GM23338 (cell line): ENCODE measurements at regions not wholly inside any gene's neighbourhood (a gene's known extent, or its start where the extent isn't known, plus 50 kb on each side); places are given as distances from the start of the nearest gene placed in this dataset.

Experiments used
- ATAC-seq: fragments of 200-7000 bp; cut with Tn5 transposase; 3 replicates; pipeline ENCODE4 v1.9.1; 2020
- DNase-seq: peaks from one replicate; pipeline ENCODE4 v3.0.0-alpha.2; 2015; ENCODE audit warnings: low spot score
- H2AFZ ChIP-seq: fragments of 200-600 bp; sonication (generic); 2 replicates; pipeline ENCODE4 v1.8.0; 2016; ENCODE audit warnings: antibody characterized with exemption, mild to moderate bottlenecking, moderate library complexity
- H3F3A ChIP-seq: fragments of 200-600 bp; sonication (generic); replicated peaks from 2 replicates; pipeline ENCODE4 v1.8.0; 2017; ENCODE audit warnings: antibody characterized with exemption, mixed run types, low read depth
- H3K27ac ChIP-seq: fragments of 200-600 bp; sonication (generic); 2 replicates; pipeline ENCODE4 v1.6.1; 2016; ENCODE audit warnings: low read depth
- H3K27me3 ChIP-seq: fragments of 200-600 bp; sonication (generic); 2 replicates; pipeline ENCODE4 v1.8.0; 2016; ENCODE audit warnings: mild to moderate bottlenecking, mixed run types, moderate library complexity; ENCODE audit not compliant: insufficient read depth
- H3K36me3 ChIP-seq: fragments of 200-600 bp; sonication (generic); 2 replicates; pipeline ENCODE4 v1.8.0; 2016; ENCODE audit warnings: mild to moderate bottlenecking; ENCODE audit not compliant: insufficient read depth
- H3K4me1 ChIP-seq: fragments of 200-600 bp; sonication (generic); 2 replicates; pipeline ENCODE4 v1.8.0; 2016; ENCODE audit warnings: mild to moderate bottlenecking, moderate library complexity; ENCODE audit not compliant: insufficient read depth
- H3K4me2 ChIP-seq: fragments of 200-600 bp; sonication (generic); 2 replicates; pipeline ENCODE4 v1.7.1; 2017; ENCODE audit warnings: mixed run types
- H3K4me3 ChIP-seq: fragments of 200-600 bp; sonication (generic); 2 replicates; pipeline ENCODE4 v1.6.1; 2016; ENCODE audit warnings: mixed run types
- H3K79me2 ChIP-seq: fragments of 200-600 bp; sonication (generic); replicated peaks from 2 replicates; pipeline ENCODE4 v1.8.0; 2017; ENCODE audit warnings: mild to moderate bottlenecking; ENCODE audit not compliant: insufficient read depth
- H3K9me2 ChIP-seq: fragments of 200-600 bp; sonication (generic); 2 replicates; pipeline ENCODE4 v1.8.0; 2017; ENCODE audit not compliant: insufficient read depth
- H4K20me1 ChIP-seq: fragments of 200-600 bp; sonication (generic); replicated peaks from 2 replicates; pipeline ENCODE4 v1.8.0; 2017; ENCODE audit warnings: mild to moderate bottlenecking; ENCODE audit not compliant: insufficient read depth
- H3K27ac Mint-ChIP-seq: 2 replicates; pipeline ENCODE4 v1.8.0; 2020; ENCODE audit warnings: inconsistent platforms, mild to moderate bottlenecking, moderate library complexity, mixed read lengths
- H3K27me3 Mint-ChIP-seq: 3 replicates; pipeline ENCODE4 v1.8.0; 2022; ENCODE audit warnings: low read depth, mild to moderate bottlenecking, moderate library complexity, mixed read lengths, inconsistent platforms; ENCODE audit not compliant: insufficient read depth, poor library complexity
- H3K36me3 Mint-ChIP-seq: 3 replicates; pipeline ENCODE4 v1.8.0; 2021; ENCODE audit warnings: low read depth, mild to moderate bottlenecking, inconsistent platforms, moderate library complexity, mixed read lengths
- H3K4me1 Mint-ChIP-seq: 3 replicates; pipeline ENCODE4 v1.8.0; 2020; ENCODE audit warnings: mild to moderate bottlenecking, inconsistent platforms, mixed read lengths
- H3K4me3 Mint-ChIP-seq: 3 replicates; pipeline ENCODE4 v1.8.0; 2021; ENCODE audit warnings: moderate library complexity, mild to moderate bottlenecking, inconsistent platforms, mixed read lengths
- H3K9me3 Mint-ChIP-seq: 3 replicates; pipeline ENCODE4 v1.8.0; 2020; ENCODE audit warnings: moderate library complexity, mild to moderate bottlenecking, inconsistent platforms, mixed read lengths
- CREB1 ChIP-seq: fragments of 250-450 bp; sonication (Bioruptor Pico); IDR thresholded peaks from 2 replicates; pipeline ENCODE4 v1.5.0; 2020; ENCODE audit warnings: low read depth, mild to moderate bottlenecking, moderate library complexity
- CTCF ChIP-seq, 2 experiments: fragments of 200-600 bp in 1 of 2; sonication (generic) in 1 of 2; conservative IDR thresholded peaks; 2 replicates each; pipeline versions ENCODE4 v1.5.1 to v1.6.1; 2016 to 2017; ENCODE audit warnings: antibody characterized with exemption in 2 of 2, low read depth in 2 of 2, mild to moderate bottlenecking in 2 of 2, moderate library complexity in 1 of 2
- EZH2 ChIP-seq: fragments of 200-600 bp; sonication (generic); IDR thresholded peaks from one replicate; pipeline ENCODE4 v1.8.0; 2017; ENCODE audit warnings: antibody characterized with exemption, mild to moderate bottlenecking, low read depth; ENCODE audit not compliant: unreplicated experiment
- EZH2phosphoT487 ChIP-seq: fragments of 200-600 bp; sonication (generic); IDR thresholded peaks from one replicate; pipeline ENCODE4 v1.8.1; 2018; ENCODE audit warnings: antibody characterized with exemption; ENCODE audit not compliant: unreplicated experiment
- JUNB ChIP-seq: IDR thresholded peaks from one replicate; pipeline ENCODE4 v1.6.1; 2016; ENCODE audit warnings: antibody characterized with exemption; ENCODE audit not compliant: unreplicated experiment
- NANOG ChIP-seq: IDR thresholded peaks from 2 replicates; pipeline ENCODE4 v1.6.1; 2016; ENCODE audit warnings: antibody characterized with exemption, borderline replicate concordance
- POLR2AphosphoS5 ChIP-seq: IDR thresholded peaks from 2 replicates; pipeline ENCODE4 v1.6.1; 2016; ENCODE audit warnings: antibody characterized with exemption, low read depth
- REST ChIP-seq: IDR thresholded peaks from one replicate; pipeline ENCODE4 v1.6.1; 2018; ENCODE audit warnings: antibody characterized with exemption; ENCODE audit not compliant: unreplicated experiment
- STAT1 ChIP-seq: IDR thresholded peaks from one replicate; pipeline ENCODE4 v1.6.1; 2016; ENCODE audit warnings: antibody characterized with exemption; ENCODE audit not compliant: unreplicated experiment
- ZNF331 ChIP-seq: fragments of 250-450 bp; sonication (Bioruptor Pico); IDR thresholded peaks from 2 replicates; pipeline ENCODE4 v1.5.0; 2020; ENCODE audit warnings: low read depth, mild to moderate bottlenecking, moderate library complexity
- ZNF462 ChIP-seq: fragments of 250-450 bp; sonication (Bioruptor Pico); IDR thresholded peaks from 2 replicates; pipeline ENCODE4 v1.5.0; 2020; ENCODE audit warnings: mild to moderate bottlenecking, moderate library complexity
- TF ChIP-seq, protein P1 (sequence below): IDR thresholded peaks from 2 replicates; pipeline ENCODE4 v1.6.1; 2016; ENCODE audit warnings: antibody characterized with exemption

DNA sequence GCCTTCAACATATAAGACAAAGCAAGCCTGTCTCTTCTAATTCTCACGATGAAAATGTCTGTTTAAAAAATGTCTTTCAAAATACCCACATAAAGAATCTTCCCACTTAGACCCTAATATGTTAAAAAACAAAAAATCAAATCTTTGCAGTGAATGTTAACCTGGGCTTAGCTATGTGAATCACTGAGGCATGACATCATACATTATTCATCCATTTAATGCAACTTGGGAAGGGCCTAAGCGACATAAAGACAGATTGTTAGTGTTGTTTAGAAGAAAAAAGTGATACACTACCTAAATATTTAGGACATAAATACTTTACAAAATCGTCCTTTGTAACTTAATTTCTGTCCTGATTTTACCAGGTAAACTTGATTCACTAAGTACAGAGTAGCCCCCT is 648.5 kb upstream of the NRP1 start:
- TF ChIP-seq CTCF (conservative IDR thresholded peaks at IDR 0.05; ENCODE audit: low read depth in 2 of 2) = no peak
- TF ChIP-seq EZH2phosphoT487 = no peak
- TF ChIP-seq CREB1 (CRISPR knock-in tag) = no peak
- no peak for TF ChIP-seq EZH2
- TF ChIP-seq REST = no peak
- no peak for TF ChIP-seq ZNF331 (CRISPR knock-in tag)
- TF ChIP-seq POLR2AphosphoS5 = no peak
- no peak for TF ChIP-seq JUNB
- TF ChIP-seq, protein P1, sequence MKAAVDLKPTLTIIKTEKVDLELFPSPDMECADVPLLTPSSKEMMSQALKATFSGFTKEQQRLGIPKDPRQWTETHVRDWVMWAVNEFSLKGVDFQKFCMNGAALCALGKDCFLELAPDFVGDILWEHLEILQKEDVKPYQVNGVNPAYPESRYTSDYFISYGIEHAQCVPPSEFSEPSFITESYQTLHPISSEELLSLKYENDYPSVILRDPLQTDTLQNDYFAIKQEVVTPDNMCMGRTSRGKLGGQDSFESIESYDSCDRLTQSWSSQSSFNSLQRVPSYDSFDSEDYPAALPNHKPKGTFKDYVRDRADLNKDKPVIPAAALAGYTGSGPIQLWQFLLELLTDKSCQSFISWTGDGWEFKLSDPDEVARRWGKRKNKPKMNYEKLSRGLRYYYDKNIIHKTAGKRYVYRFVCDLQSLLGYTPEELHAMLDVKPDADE = no peak
- TF ChIP-seq STAT1 = no peak
- no peak for TF ChIP-seq ZNF462 (CRISPR knock-in tag)
- TF ChIP-seq NANOG = no peak
- H3K27me3 Mint-ChIP-seq = no peaks in the 10 kb centered on the region
- ATAC-seq = no peak

More for the DNA sequence above, 648.5 kb upstream of the NRP1 start:
- H3K4me2 ChIP-seq = no peak overlapping the region
- no peaks in the 10 kb centered on the region for H3K36me3 ChIP-seq
- Mint-ChIP-seq H3K4me3 (no peak overlapping the region), H3K27ac (no peak overlapping the region), H3K9me3 (no peaks in the 10 kb centered on the region), H3K36me3 (no peaks in the 10 kb centered on the region), H3K4me1 (no peaks in the 10 kb centered on the region)
- no peaks in the 10 kb centered on the region for H3F3A ChIP-seq
- H4K20me1 ChIP-seq = no peaks in the 10 kb centered on the region
- H3K4me1 ChIP-seq = no peaks in the 10 kb centered on the region
- H3K79me2 ChIP-seq = no peaks in the 10 kb centered on the region
- H2AFZ ChIP-seq = no peak overlapping the region
- no peak for DNase-seq
- no peaks in the 10 kb centered on the region for H3K27me3 ChIP-seq
- no peaks in the 10 kb centered on the region; the same call in none of the 2 replicates for H3K9me2 ChIP-seq
- H3K4me3 ChIP-seq = no peak overlapping the region
- no peak overlapping the region for H3K27ac ChIP-seq
